Pancreas (tissue), 10 donors: ENCODE measurements at regions not wholly inside any gene's neighbourhood (a gene's known extent, or its start where the extent isn't known, plus 50 kb on each side); places are given as distances from the start of the nearest gene placed in this dataset.

Experiments used
- ATAC-seq, 4 donors: fragments of 200-7000 bp; cut with Tn5 transposase; one replicate each; pipeline versions ENCODE4 v1.8.0 to v1.9.1; 2020; ENCODE audit warnings: mild to moderate bottlenecking in 4 of 4, moderate library complexity in 4 of 4
- DNase-seq, 6 donors: peaks; one replicate each; pipeline ENCODE4 v3.0.0-alpha.2; 2020
- FAIRE-seq: peaks from 2 replicates; lab custom pipeline; 2012; peaks lifted over from hg19 to GRCh38; lab: Jason Lieb, UNC
- H3K27ac ChIP-seq, 4 donors: fragments of 200-600 bp; sonication (generic); 1 replicate in 3 of 4; 2 replicates in 1 of 4; pipeline versions ENCODE4 v1.5.0 to v1.8.0; 2020
- H3K27me3 ChIP-seq, 4 donors: fragments of 200-600 bp; one replicate each; pipeline ENCODE4 v1.8.0; 2021
- H3K36me3 ChIP-seq, 3 donors: fragments of 200-600 bp; sonication (generic) in 1 of 3; one replicate each; pipeline versions ENCODE4 v1.5.0 to v1.8.0; 2020 to 2021
- H3K4me1 ChIP-seq, 3 donors: fragments of 200-600 bp; one replicate each; pipeline ENCODE4 v1.8.0; 2021
- H3K4me3 ChIP-seq, 4 donors: fragments of 200-600 bp; sonication (generic) in 2 of 4; one replicate each; pipeline versions ENCODE4 v1.5.0 to v1.8.0; 2020 to 2021
- H3K9me3 ChIP-seq, 4 donors: fragments of 200-600 bp; one replicate each; pipeline ENCODE4 v1.8.0; 2021
- WGBS, 2 donors: extraction: QIAGEN DNeasy Blood & Tissue Kit; methylation state at CpG; one replicate each; pipeline ENCODE4 v1.1.7; 2013; 5-methylcytosine and 5-hydroxymethylcytosine counted together
- intact Hi-C, 3 donors: fragments of 100-400 bp; cut with DNase I; formaldehyde crosslinking; loops; one replicate each; pipeline versions ENCODE4 v1.11.1 to v1.14.2; 2022
- TF ChIP-seq, protein P1 (sequence below), 4 donors: fragments of 200-600 bp; sonication (generic) in 3 of 4; IDR thresholded peaks; one replicate each; pipeline versions ENCODE4 v1.5.0 to v1.8.0; 2021; ENCODE audit warnings: antibody characterized with exemption in 4 of 4
- donor health status: healthy with polysubstance abuse.
- donor health status: DM: no; HTN: no; CAD: no; lungs with moderate emphysema.
- donor health status: DM: no; HTN: no; CAD: no.
- donor health status: control.
- donor health status: control.
- donor health status: Bipolar disorder and iron deficiency.
- donor health status: DM: yes; HTN: yes; CAD: no.
- donor health status: DM: no; HTN: no; CAD: no.
- donor health status: DM: no; HTN: no; CAD: no.
- donor health status: DM: yes; HTN: yes; CAD: no.

DNA sequence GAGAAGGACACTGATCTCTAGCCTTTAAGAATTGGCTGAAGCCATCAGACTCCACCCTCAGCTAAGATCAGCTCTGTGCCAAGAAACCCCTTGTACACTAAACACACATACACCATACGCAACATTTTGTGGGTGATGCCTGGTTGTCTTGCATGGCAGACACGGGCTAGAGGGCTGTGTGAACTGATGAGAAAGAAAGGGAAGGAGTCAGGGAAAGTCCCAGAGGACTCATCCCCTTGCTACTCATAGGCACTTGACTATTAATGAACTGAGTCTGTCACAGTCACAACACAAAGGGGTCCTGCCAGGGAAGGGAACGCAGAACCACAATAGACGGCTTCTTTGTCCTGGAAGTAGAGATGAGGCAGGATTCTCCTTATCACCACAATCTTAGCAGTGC lies 80.8 kb downstream of the EMP1 start:
- peaks cover 0 to 3% (median 0%) of the 10 kb centered on the region in 3 donors for H3K4me1 ChIP-seq
- ATAC-seq (no peak), FAIRE-seq (no peak), DNase-seq (no peak)
- peaks cover 0 to 11% (median 0%) of the 10 kb centered on the region in 4 donors for H3K27me3 ChIP-seq
- TF ChIP-seq, protein P1, sequence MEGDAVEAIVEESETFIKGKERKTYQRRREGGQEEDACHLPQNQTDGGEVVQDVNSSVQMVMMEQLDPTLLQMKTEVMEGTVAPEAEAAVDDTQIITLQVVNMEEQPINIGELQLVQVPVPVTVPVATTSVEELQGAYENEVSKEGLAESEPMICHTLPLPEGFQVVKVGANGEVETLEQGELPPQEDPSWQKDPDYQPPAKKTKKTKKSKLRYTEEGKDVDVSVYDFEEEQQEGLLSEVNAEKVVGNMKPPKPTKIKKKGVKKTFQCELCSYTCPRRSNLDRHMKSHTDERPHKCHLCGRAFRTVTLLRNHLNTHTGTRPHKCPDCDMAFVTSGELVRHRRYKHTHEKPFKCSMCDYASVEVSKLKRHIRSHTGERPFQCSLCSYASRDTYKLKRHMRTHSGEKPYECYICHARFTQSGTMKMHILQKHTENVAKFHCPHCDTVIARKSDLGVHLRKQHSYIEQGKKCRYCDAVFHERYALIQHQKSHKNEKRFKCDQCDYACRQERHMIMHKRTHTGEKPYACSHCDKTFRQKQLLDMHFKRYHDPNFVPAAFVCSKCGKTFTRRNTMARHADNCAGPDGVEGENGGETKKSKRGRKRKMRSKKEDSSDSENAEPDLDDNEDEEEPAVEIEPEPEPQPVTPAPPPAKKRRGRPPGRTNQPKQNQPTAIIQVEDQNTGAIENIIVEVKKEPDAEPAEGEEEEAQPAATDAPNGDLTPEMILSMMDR (IDR thresholded peaks at IDR 0.05): no peak
- 88 to 91% methylated on average over 4 of the region's 4 CpGs for WGBS, 2 donors
- H3K36me3 ChIP-seq: no peaks in the 10 kb centered on the region
- no peak overlapping the region for H3K4me3 ChIP-seq
- H3K27ac ChIP-seq: no peak overlapping the region
- H3K9me3 ChIP-seq: no peaks in the 10 kb centered on the region
- intact Hi-C loops: loop anchor here in 1 of 3 donors (5.0 to 10.0 kb wide), 2 partner anchors 260 to 388 kb away; no protein-coding TSS in a partner anchor

DNA sequence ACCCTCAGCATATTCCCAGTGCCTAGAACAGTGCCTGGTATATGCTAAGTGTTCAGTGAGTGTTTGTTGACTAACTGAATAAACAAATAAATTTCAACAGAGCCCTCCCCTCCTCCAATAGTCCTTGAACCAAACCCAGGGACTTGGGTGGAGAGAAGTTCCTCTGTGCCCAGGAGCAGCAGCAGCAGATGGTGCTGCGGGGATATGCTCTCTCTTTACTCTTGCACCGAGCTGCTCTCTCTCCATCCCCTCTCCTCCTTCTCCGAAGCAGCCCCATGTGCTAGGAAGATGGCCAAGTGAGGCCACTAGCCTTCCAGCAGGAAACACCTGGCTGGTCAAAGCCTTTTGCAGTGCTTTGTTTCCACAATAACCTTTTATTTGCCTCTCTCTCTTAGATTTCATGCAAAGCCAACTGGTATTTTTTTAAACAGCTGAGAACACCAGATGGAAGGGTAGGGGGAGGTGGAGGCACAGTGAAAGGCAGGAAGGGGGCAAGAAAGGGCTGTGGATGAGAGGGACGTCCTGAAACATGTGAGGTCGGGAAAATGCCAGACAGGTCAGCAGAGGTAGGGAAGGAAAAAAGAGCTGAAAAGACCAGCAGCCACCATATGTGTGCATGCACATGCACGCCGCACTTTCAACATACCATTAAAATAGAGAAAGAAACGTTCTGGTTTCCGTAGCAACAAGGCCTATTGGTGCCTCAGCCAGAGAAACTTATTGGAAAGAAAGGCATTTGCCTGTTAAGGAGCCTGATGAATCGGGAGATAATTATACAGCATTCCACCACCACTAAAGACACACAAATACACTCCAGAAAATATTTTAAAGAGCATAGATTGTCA lies 78.9 kb downstream of the EMP1 start:
- no peak overlapping the region for H3K4me3 ChIP-seq
- FAIRE-seq (no peak), DNase-seq (no peak), ATAC-seq (no peak)
- H3K36me3 ChIP-seq: no peaks in the 10 kb centered on the region
- H3K27me3 ChIP-seq: peaks cover 0 to 11% (median 0%) of the 10 kb centered on the region in 4 donors
- no peaks in the 10 kb centered on the region for H3K9me3 ChIP-seq
- intact Hi-C loops: loop anchor here in 1 of 3 donors (5.0 to 10.0 kb wide), 2 partner anchors 262 to 389 kb away; no protein-coding TSS in a partner anchor
- TF ChIP-seq, protein P1 (IDR thresholded peaks at IDR 0.05): no peak
- WGBS, 2 donors: 47 to 51% methylated on average over 10 of the region's 10 CpGs
- H3K4me1 ChIP-seq: peaks cover 0 to 3% (median 0%) of the 10 kb centered on the region in 3 donors
- H3K27ac ChIP-seq: no peak overlapping the region

DNA sequence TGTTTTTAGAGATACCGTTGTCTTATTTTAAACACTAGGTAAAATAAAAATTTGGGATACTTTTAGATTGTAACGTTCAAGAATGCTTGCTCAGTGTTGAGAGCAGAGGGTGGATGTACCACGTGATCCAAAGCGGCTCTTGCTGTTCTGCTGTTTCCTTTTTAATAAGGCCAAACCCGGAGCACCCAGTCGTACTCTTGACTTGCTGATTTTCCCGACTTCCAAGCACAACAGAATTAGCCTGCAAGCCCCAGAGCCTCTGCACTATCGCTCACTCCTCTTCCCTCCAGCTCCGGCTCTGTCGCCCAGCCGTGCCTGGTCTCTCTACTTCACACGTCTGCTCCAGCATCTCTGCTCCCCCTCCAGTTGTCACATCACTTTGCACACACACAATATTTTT lies 77.3 kb downstream of the EMP1 start:
- Histone ChIP-seq H3K27me3 (peaks cover 0 to 11% (median 0%) of the 10 kb centered on the region in 4 donors), H3K27ac (no peak overlapping the region), H3K4me3 (no peak overlapping the region), H3K9me3 (no peaks in the 10 kb centered on the region), H3K36me3 (no peaks in the 10 kb centered on the region), H3K4me1 (peaks cover 0 to 3% (median 0%) of the 10 kb centered on the region in 3 donors)
- WGBS, 2 donors: 55 to 69% methylated on average over 12 of the region's 12 CpGs
- FAIRE-seq: no peak
- TF ChIP-seq, protein P1 (IDR thresholded peaks at IDR 0.05): no peak
- intact Hi-C loops: loop anchor here in 1 of 3 donors (10.0 kb wide), 1 partner anchor 391 kb away; no protein-coding TSS in a partner anchor
- no peak for ATAC-seq
- no peak for DNase-seq

DNA sequence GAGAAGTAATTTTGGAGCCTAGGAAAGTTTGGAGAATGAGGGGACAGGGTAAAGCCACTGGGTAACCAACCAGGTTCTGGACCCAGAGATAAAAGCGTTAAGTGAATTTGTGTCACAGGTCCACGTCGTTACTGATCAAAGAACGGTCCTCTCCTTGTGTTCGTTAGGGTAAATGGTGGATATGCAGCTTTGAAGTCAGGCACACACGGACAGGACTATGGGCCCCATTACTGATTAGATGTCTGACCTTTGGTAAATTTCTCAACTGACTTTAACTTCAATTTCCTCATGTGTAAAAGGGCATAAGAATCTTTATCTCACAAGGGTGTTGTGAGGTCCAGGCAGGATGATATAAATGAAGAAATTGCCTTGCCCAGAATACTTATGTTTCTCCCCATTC lies 76.6 kb downstream of the EMP1 start:
- H3K4me1 ChIP-seq: peaks cover 0 to 3% (median 0%) of the 10 kb centered on the region in 3 donors
- H3K9me3 ChIP-seq: no peaks in the 10 kb centered on the region
- intact Hi-C loops: loop anchor here in 1 of 3 donors (10.0 kb wide), 1 partner anchor 392 kb away; no protein-coding TSS in a partner anchor
- no peak for FAIRE-seq
- no peak for ATAC-seq
- peaks cover 0 to 11% (median 0%) of the 10 kb centered on the region in 4 donors for H3K27me3 ChIP-seq
- no peak for DNase-seq
- H3K36me3 ChIP-seq: no peaks in the 10 kb centered on the region
- H3K27ac ChIP-seq: no peak overlapping the region
- no peak overlapping the region for H3K4me3 ChIP-seq
- TF ChIP-seq, protein P1 (IDR thresholded peaks at IDR 0.05): no peak
- WGBS, 2 donors: 31 to 49% methylated on average over 6 of the region's 6 CpGs
